ENCODE measurements at regions not wholly inside any gene's neighbourhood (a gene's known extent, or its start where the extent isn't known, plus 50 kb on each side); places are given as distances from the start of the nearest gene placed in this dataset.

- TF ChIP-seq REST (IDR thresholded peaks at IDR 0.05; ENCODE audit: insufficient replicate concordance, low read depth) (no peak), GABPA (IDR thresholded peaks at IDR 0.05; ENCODE audit: low read depth) (no peak), CTCF (IDR thresholded peaks at IDR 0.05; ENCODE audit: insufficient read depth, low read length) (no peak), POLR2AphosphoS5 (IDR thresholded peaks at IDR 0.05; ENCODE audit: low read depth) (no peak), SPI1 (IDR thresholded peaks at IDR 0.05; ENCODE audit: borderline replicate concordance, low read depth) (no peak)
- no peak overlapping the region for H3K27ac ChIP-seq (replicated peaks)
- DNase-seq (ENCODE audit: low read depth in 1 of 2, low spot score in 1 of 2): no peak
- H3K4me3 ChIP-seq (replicated peaks; ENCODE audit: insufficient read depth, low read length): no peak overlapping the region
- peaks cover 3% of the 10 kb centered on the region for H3K27me3 ChIP-seq (ENCODE audit: insufficient read depth, poor library complexity, severe bottlenecking)
These were observed 61.6 kb upstream of the ECE1 start for GRCh38 chr1:21351901-21352300.

GRCh38 chr1:21350202-21350885 lies 60.1 kb upstream of the ECE1 start:
- TF ChIP-seq GABPA (IDR thresholded peaks at IDR 0.05; ENCODE audit: low read depth): no peak
- no peak for TF ChIP-seq CTCF (IDR thresholded peaks at IDR 0.05; ENCODE audit: insufficient read depth, low read length)
- no peak for DNase-seq (ENCODE audit: low read depth in 1 of 2, low spot score in 1 of 2)
- H3K27me3 ChIP-seq (ENCODE audit: insufficient read depth, poor library complexity, severe bottlenecking): peaks cover 3% of the 10 kb centered on the region
- H3K27ac ChIP-seq (replicated peaks): no peak overlapping the region
- H3K4me3 ChIP-seq (replicated peaks; ENCODE audit: insufficient read depth, low read length): no peak overlapping the region

- peaks cover 3% of the 10 kb centered on the region for H3K27me3 ChIP-seq (ENCODE audit: insufficient read depth, poor library complexity, severe bottlenecking)
- no peak overlapping the region for H3K27ac ChIP-seq (replicated peaks)
- DNase-seq (ENCODE audit: low read depth in 1 of 2, low spot score in 1 of 2): no peak
- TF ChIP-seq POLR2AphosphoS5 (IDR thresholded peaks at IDR 0.05; ENCODE audit: low read depth) (no peak), CTCF (IDR thresholded peaks at IDR 0.05; ENCODE audit: insufficient read depth, low read length) (no peak), GABPA (IDR thresholded peaks at IDR 0.05; ENCODE audit: low read depth) (no peak), SPI1 (IDR thresholded peaks at IDR 0.05; ENCODE audit: borderline replicate concordance, low read depth) (no peak), REST (IDR thresholded peaks at IDR 0.05; ENCODE audit: insufficient replicate concordance, low read depth) (no peak)
- H3K4me3 ChIP-seq (replicated peaks; ENCODE audit: insufficient read depth, low read length): no peak overlapping the region
These were observed 59.4 kb upstream of the ECE1 start for GRCh38 chr1:21349693-21350092.

GRCh38 chr1:21347072-21347581 lies 56.9 kb upstream of the ECE1 start:
- TF ChIP-seq POLR2AphosphoS5 (IDR thresholded peaks at IDR 0.05; ENCODE audit: low read depth): no peak
- no peak for TF ChIP-seq SPI1 (IDR thresholded peaks at IDR 0.05; ENCODE audit: borderline replicate concordance, low read depth)
- no peak for DNase-seq (ENCODE audit: low read depth in 1 of 2, low spot score in 1 of 2)
- peaks cover 3% of the 10 kb centered on the region for H3K27me3 ChIP-seq (ENCODE audit: insufficient read depth, poor library complexity, severe bottlenecking)
- H3K27ac ChIP-seq (replicated peaks): no peak overlapping the region
- H3K4me3 ChIP-seq (replicated peaks; ENCODE audit: insufficient read depth, low read length): no peak overlapping the region
